C4-2B (cell line): ENCODE measurements at regions not wholly inside any gene's neighbourhood (a gene's known extent, or its start where the extent isn't known, plus 50 kb on each side); places are given as distances from the start of the nearest gene placed in this dataset.

Experiments
- CTCF ChIP-seq: fragments of 450-650 bp; conservative IDR thresholded peaks from 2 replicates; pipeline ENCODE4 v1.5.1; 2017; ENCODE audit warnings: mild to moderate bottlenecking
- ZFX ChIP-seq: fragments of 450-650 bp; IDR thresholded peaks from 2 replicates; pipeline ENCODE4 v1.6.1; 2017

GRCh38 chr1:67624680-67625079 is 60.3 kb upstream of the GADD45A start:
- TF ChIP-seq ZFX (no peak), CTCF (no peak)
